22Rv1 (cell line): ENCODE measurements at regions not wholly inside any gene's neighbourhood (a gene's known extent, or its start where the extent isn't known, plus 50 kb on each side); places are given as distances from the start of the nearest gene placed in this dataset.
"Not testable (repeated sequence)": the region's sequence is repeated elsewhere in the genome, so short reads cannot be mapped to it uniquely, and the experiment has no call there.

Source experiments
- H3K27ac ChIP-seq: fragments of 450-650 bp; 2 replicates; pipeline ENCODE4 v1.5.1; 2017
- ZFX ChIP-seq: fragments of 450-650 bp; IDR thresholded peaks from 2 replicates; pipeline ENCODE4 v1.6.1; 2017; ENCODE audit warnings: antibody characterized with exemption, borderline replicate concordance
- TF ChIP-seq, protein P1 (sequence below): fragments of 450-650 bp; IDR thresholded peaks from 2 replicates; pipeline ENCODE4 v1.5.1; 2017; ENCODE audit warnings: mild to moderate bottlenecking

DNA sequence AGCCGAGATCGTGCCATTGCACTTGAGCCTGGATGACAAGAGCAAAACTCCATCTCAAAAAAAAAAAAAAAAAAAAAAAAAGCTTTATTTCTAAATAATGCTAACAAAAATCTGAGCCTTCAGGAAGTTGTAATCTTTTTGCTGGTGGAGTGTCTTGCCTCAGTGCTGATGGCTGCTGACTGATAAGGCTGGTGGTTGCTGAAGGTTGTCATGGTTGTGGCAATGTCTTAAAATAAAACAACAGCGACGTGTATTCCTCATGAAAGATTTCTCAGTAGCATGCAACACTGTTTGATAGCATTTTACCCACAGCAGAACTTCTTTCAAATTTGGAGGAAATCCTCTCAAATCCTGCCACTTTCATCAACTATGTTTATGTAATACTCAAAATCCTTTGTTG is 77.4 kb upstream of the PTPRG start:
- no peak for TF ChIP-seq ZFX
- TF ChIP-seq, protein P1, sequence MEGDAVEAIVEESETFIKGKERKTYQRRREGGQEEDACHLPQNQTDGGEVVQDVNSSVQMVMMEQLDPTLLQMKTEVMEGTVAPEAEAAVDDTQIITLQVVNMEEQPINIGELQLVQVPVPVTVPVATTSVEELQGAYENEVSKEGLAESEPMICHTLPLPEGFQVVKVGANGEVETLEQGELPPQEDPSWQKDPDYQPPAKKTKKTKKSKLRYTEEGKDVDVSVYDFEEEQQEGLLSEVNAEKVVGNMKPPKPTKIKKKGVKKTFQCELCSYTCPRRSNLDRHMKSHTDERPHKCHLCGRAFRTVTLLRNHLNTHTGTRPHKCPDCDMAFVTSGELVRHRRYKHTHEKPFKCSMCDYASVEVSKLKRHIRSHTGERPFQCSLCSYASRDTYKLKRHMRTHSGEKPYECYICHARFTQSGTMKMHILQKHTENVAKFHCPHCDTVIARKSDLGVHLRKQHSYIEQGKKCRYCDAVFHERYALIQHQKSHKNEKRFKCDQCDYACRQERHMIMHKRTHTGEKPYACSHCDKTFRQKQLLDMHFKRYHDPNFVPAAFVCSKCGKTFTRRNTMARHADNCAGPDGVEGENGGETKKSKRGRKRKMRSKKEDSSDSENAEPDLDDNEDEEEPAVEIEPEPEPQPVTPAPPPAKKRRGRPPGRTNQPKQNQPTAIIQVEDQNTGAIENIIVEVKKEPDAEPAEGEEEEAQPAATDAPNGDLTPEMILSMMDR, result no peak
- no peak overlapping the region for H3K27ac ChIP-seq

DNA sequence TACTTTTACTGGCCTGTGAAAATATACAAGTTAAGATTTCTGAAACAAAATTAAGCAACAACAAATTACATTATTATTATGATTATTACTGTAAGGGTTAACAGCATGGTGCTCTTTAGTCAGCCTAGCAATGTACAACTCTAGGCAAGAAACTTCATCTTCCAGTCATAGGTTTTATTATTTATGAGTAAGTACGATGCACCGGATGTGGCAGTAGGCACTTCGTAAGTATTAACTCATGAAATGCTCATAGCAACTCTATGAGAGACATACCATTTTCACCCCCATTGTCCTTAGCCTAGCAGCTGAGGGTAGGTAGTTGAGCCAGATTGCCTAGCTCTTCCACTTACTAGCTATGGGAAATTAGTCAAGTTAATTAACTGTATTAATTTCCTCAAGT is 68.0 kb upstream of the PTPRG start:
- no peak for TF ChIP-seq ZFX
- TF ChIP-seq, protein P1, result no peak
- no peak overlapping the region for H3K27ac ChIP-seq

DNA sequence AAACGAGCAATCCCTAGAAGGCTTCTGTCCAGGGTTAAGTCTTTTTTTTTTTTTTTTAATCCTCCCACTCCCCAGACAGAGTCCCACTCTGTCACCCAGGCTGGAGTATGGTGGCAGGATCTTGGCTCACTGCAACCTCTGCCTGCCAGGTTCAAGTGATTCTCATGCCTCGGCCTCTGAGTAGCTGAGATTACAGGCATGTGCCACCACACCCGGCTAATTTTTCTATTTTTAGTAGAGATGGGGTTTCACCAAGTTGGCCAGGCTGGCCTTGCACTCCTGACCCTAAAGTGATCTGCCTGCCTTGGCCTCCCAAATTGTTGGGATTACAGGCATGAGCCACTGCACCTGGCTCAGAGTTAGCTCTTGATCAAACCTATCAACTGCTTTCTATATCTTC is 67.1 kb upstream of the PTPRG start:
- not testable (repeated sequence) for H3K27ac ChIP-seq

DNA sequence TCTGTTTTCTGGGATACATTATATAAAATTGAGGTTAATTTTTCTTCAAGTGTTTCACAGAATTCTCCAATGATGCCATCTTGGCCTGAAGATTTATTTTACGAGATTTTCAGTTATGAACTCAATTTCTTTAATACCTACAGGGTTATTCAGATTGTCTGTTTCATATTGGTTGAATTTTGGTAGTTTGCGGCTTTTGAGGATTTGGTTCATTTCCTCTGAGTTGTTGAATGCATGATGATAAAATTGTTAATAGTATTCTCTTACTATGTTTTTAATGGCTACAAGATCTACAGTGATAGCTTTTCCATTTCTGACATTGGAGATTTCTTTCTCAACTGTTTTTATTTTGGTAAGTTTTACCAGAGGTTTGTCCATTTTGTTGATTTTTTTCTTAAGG is 63.9 kb upstream of the PTPRG start:
- TF ChIP-seq ZFX, result no peak
- TF ChIP-seq, protein P1, result no peak
- H3K27ac ChIP-seq, result no peak overlapping the region

DNA sequence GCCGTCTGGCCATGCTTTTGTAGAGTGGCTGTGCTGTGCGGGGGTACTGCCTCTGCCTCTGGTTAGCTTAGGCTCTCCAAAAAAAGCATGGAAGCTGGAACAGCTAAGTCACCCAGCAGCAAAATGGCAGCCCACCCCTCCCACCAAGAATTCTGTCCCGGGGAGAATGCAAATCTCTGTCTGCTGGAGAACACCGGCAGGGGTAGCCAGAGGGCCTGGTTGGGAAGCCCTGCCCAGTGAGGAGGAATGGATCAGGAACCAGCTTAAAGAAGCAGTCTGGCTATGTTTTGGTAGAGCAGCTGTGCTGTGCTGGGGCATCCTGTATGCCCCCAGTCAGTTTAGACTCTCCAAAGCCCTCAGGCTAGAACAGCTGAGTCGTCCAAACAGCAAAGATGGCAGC is 56.2 kb upstream of the PTPRG start:
- H3K27ac ChIP-seq, result no peak overlapping the region
- no peak for TF ChIP-seq ZFX
- TF ChIP-seq, protein P1, result no peak

DNA sequence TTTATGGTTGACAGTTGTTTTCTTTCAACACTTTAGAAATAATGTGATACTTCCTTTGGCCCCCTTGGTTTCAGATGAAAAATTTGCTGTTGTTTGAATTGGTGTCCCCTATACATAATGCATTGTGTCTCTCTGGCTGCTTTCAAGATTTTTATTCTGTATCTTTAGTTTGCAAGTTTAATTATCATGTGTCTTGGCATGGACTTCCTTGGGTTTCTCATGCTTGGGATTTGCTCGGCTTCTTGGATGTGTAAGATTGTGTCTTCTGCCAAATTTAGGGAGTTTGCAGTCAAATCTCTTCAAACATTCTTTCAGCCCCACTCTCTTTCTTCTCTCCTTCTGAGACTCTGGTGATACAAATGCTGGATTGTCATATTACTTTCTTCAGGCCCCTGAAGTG is 53.4 kb upstream of the PTPRG start:
- TF ChIP-seq, protein P1, result no peak
- no peak for TF ChIP-seq ZFX
- H3K27ac ChIP-seq, result no peak overlapping the region
